GM19463 (cell line): ENCODE measurements at regions not wholly inside any gene's neighbourhood (a gene's known extent, or its start where the extent isn't known, plus 50 kb on each side); places are given as distances from the start of the nearest gene placed in this dataset.
"Not testable (repeated sequence)": the region's sequence is repeated elsewhere in the genome, so short reads cannot be mapped to it uniquely, and the experiment has no call there.

ENCODE experiments used
- ATAC-seq: cut with Tn5 transposase; IDR thresholded peaks from one replicate; pipeline ENCODE4 v1.9.1; 2021; ENCODE audit warnings: mild to moderate bottlenecking, moderate library complexity; ENCODE audit not compliant: unreplicated experiment

GRCh38 chr4:111921714-111922113 lies 223.5 kb upstream of the FAM241A start:
- ATAC-seq = no peak

- ATAC-seq = no peak
Measured at GRCh38 chr4:111923786-111924185, 221.5 kb upstream of the FAM241A start.

GRCh38 chr4:111924696-111925095 lies 220.6 kb upstream of the FAM241A start:
- no peak for ATAC-seq

GRCh38 chr4:111930659-111931058 lies 214.6 kb upstream of the FAM241A start:
- ATAC-seq = peak; percentile 98

GRCh38 chr4:111933703-111934102 lies 211.6 kb upstream of the FAM241A start:
- ATAC-seq = no peak

- no peak for ATAC-seq
Measured at GRCh38 chr4:111934314-111934713, 210.9 kb upstream of the FAM241A start.

GRCh38 chr4:111937368-111937767 lies 207.9 kb upstream of the FAM241A start:
- peak; percentile 86 for ATAC-seq

- no peak for ATAC-seq
Measured at GRCh38 chr4:111941957-111942356, 203.3 kb upstream of the FAM241A start.

GRCh38 chr4:111943796-111944203 lies 201.5 kb upstream of the FAM241A start:
- ATAC-seq = peak; percentile 98

GRCh38 chr4:111945014-111945413 lies 200.2 kb upstream of the FAM241A start:
- no peak for ATAC-seq

- ATAC-seq = no peak
Measured at GRCh38 chr4:111946800-111947199, 198.5 kb upstream of the FAM241A start.

- ATAC-seq = no peak
Measured at GRCh38 chr4:111952688-111953087, 192.6 kb upstream of the FAM241A start.

GRCh38 chr4:111954550-111954949 lies 190.7 kb upstream of the FAM241A start:
- no peak for ATAC-seq

GRCh38 chr4:111955001-111955400 lies 190.3 kb upstream of the FAM241A start:
- ATAC-seq = no peak

GRCh38 chr4:111957116-111957515 lies 188.1 kb upstream of the FAM241A start:
- ATAC-seq = no peak

GRCh38 chr4:111957997-111958396 lies 187.3 kb upstream of the FAM241A start:
- ATAC-seq = no peak

- peak; percentile 53 for ATAC-seq
Measured at GRCh38 chr4:111959222-111959621, 186.0 kb upstream of the FAM241A start.

GRCh38 chr4:111960241-111960667 lies 185.0 kb upstream of the FAM241A start:
- ATAC-seq = peak; percentile 84

GRCh38 chr4:111961026-111961425 lies 184.2 kb upstream of the FAM241A start:
- ATAC-seq = not testable (repeated sequence)

- no peak for ATAC-seq
Measured at GRCh38 chr4:111961809-111962208, 183.4 kb upstream of the FAM241A start.

- ATAC-seq = peak; percentile 22
Measured at GRCh38 chr4:111963158-111963700, 182.0 kb upstream of the FAM241A start.

GRCh38 chr4:111977419-111977965 lies 167.8 kb upstream of the FAM241A start:
- no peak for ATAC-seq

GRCh38 chr4:111979921-111980320 lies 165.3 kb upstream of the FAM241A start:
- no peak for ATAC-seq
